GOT3 (cell line): ENCODE measurements at regions not wholly inside any gene's neighbourhood (a gene's known extent, or its start where the extent isn't known, plus 50 kb on each side); places are given as distances from the start of the nearest gene placed in this dataset.
"Not testable (repeated sequence)": the region's sequence is repeated elsewhere in the genome, so short reads cannot be mapped to it uniquely, and the experiment has no call there.

Experiments
- DNase-seq: peaks from one replicate; lab custom pipeline; 2025; ENCODE audit warnings: mixed read lengths; lab: John Stamatoyannopoulos, UW

DNA sequence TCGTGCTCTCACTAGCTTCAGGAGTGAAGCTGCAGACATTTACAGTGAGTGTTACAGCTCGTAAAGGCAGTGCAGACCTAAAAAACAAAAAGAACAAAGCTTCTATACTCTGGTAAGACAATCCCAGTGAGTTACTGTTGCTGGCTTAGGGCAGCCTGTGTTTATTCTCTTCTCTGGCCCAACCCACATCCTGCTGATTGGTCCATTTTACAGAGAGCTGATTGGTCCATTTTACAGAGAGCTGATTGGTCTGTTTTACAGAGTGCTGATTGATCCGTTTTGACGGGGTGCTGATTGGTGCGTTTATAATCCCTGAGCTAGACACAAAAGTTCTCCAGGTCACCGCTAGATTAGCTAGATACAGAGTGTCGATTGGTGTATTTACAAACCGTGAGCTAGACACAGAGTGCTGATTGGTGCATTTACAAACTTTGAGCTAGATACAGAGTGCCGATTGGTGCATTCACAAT, 158.0 kb downstream of the KLRB1 start:
- not testable (repeated sequence) for DNase-seq

- DNase-seq = no peak
Measured at GRCh38 chr12:9449181-9449580, 158.5 kb downstream of the KLRB1 start.

DNA sequence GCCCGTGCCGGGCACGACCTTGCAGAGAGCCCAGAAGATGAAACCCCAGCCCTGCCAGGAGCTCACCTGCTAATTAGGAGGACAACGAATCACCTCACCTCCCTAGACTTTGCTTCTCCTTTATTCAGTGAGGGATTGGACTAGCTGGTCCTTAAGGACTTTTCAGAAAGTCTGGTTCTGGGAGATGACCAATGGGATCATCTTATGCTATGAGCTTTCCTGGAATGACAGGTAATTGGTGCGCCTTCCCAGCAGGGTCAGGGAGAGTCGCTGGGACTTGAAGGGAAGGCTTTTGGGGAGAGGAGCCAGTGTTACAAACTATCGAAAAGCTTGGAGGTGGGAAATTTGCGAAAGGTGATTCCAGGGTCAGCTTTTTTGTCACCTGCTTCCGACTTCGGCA, 159.1 kb downstream of the KLRB1 start:
- DNase-seq = not testable (repeated sequence)

DNA sequence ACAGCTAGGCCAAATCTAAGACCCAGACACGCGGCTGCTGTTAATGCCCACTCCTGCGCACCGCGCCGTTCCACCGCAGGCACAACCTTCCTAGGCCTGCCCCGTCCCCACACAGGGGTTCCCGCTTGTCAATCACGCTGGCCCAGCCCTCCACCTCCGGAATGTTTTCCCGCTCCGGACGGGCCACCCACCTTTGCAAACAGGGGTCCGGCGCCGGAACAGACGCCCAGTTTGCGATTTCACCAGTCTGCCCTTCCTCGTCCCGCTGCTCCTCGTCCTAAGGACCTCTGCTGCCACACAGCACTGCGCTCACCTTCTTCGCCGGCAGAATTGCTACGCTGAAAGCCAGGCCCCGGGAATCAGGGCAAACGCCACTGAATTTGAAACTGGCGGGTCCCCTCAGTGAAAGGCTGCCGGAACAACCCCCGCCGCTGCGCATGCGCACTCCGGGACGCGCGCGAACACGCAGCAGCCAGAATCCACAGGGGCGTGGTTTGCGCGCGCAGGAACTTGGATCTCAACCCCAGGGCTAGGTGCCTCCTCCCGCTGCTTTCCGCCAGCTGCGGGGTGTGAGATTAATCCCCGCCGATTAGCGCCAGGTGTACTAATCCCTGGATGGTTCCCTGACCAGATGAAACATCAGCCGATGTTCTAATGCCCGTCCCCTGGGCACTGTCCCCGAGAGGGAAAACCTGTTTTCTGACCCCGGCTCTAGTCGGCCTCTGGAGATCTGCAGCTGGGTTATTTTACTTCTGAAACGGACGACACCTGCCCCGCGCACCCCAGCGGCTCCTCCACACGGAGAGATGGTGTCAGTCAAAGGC, 159.7 kb downstream of the KLRB1 start:
- peak; percentile 75 for DNase-seq

DNA sequence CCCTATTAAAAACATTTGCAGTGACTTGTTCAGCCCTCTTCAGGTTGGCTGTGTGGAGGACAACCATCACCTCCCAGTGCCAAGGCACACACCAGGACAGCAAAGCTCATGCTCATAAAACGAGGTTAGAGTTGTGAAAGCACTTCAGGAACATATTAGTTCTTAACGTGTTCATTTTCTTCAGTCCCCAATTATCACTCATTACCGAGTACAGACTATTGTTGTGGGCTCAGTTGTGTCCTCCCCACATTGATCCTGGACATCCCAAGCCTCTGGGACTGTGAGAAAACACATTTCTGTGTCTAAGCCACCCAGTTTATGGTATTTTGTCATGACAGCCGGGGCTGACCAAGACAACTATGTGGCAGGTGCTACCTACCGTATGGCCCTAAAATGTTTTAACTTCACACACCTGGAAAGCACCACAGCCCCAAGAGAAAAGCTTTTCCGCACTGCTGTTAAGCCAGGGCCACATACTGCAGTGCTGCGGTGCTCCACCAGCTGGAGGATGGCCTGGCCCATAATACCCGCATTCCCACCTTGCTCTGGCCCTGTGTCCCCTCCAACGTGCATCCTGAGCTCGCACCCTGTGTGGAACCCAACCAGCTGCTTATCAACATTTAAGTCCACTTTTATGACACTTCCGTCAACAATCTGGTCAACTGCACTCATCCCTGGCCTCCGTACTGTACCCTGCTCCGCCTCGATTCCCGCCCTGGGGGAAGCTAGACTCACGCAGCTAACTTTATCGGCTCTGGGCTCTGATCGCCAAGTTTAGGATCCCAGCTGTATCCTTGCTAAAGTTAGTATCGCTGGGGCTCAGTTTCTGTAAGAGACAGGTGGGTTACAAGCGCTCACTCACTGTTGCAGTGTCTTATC, 160.6 kb downstream of the KLRB1 start:
- DNase-seq = not testable (repeated sequence)

DNA sequence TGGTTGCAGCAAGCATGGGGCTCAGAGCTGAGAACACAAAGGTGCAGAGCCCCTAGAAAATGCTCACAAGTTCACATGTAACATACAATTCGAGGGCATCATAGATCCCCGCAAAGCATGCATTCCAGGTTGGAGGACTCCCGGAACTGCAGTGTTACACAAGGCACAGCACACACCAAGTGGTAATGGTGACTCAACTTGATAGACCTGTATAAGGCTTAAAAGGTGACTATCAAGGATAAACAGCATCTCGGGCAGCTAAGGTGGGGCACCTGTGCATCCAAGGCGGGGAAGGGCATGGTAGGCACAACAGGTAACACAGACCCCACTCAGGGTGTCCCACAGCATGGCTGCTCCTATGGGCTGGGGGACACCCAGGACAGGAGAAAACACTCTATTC, 167.3 kb downstream of the KLRB1 start:
- not testable (repeated sequence) for DNase-seq

DNA sequence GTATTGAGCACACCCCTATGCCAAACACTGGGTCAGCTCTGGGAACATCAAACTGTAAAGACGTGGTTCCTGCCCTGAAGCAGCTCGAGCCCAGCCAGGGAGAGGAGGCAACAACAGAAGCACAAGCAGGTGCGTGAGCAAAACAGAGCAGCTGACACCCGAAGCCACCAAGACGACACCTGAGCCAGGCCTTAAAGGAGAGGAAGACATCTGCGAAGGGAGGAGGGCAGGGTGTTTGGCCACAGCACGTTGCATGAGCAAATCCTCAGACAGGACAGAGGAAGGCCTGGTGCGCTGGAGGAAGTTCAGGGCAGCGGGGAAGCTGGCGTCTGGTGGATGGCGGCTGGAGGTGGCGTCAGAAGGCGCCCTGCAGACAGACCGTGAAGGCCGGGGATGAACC, 172.0 kb downstream of the KLRB1 start:
- not testable (repeated sequence) for DNase-seq

GRCh38 chr12:9430385-9430784, 177.3 kb downstream of the KLRB1 start:
- not testable (repeated sequence) for DNase-seq

GRCh38 chr12:9428856-9429255, 178.9 kb downstream of the KLRB1 start:
- DNase-seq = not testable (repeated sequence)

DNA sequence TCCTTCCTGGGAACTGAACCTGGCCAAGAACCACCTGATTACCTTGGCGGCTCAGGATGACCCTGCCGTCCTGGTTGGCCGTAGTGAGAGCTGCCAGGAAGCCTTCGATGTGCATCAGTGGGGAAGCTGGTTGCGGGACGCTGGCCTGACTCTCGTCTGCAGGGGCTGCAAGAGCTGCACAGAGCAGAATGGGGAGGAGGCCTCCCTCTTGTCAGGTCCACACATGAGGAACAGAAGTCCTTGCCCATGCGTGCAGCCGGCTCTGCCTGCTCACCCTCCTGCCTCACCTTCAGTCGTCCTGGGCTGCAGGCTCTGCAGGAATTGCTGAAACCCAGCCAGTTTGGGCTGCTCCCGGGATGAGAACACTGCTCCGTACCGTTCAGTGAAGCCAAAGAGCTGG, 182.3 kb downstream of the KLRB1 start:
- DNase-seq = not testable (repeated sequence)

DNA sequence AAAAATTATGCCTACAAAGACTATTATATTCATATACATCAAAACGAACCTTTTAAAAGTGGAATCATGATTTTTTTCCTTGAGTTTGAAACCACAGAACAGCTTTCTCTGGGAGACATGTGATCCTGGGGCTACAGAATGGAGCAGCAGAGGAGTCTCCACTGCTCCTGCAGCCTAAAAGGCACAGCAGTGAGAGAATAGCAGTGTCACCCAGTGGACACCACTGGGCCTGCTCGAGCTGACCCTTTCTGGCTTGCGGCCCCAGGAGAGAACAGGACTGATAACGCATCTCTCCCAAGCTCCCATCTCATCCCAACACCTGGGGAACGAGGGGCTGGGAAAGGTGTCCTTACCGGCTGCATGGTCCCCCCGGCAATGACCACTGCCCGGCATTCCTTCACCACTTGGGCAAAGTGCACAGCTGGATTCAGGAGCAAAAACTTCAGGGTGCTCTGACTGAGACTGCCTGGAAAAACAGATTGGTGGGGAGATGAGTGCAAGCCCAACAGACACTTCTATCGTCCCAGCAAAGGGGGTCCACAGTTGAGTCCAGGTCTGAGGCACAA, 183.5 kb downstream of the KLRB1 start:
- DNase-seq = not testable (repeated sequence)

DNA sequence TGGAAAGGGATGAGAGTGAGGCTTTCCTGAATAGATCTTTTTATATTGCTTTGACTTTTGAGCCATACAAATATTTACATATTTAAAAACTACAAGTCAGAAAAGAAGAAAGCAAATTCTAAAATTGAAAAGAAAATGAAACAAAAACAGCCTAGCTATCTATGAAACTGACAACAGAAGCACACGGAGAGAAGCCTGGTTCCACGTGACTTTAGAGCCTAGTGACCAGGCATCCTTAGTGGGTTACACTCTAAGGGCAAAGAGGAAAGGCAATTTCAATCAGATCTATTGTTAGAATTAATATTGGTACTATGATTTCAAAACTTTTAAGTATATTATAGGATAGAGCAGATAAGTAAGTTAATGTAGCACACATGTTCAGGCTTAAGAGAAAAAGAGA, 185.0 kb downstream of the KLRB1 start:
- DNase-seq = not testable (repeated sequence)

- DNase-seq = not testable (repeated sequence)
Measured at GRCh38 chr12:9421520-9422086, 186.1 kb downstream of the KLRB1 start.

DNA sequence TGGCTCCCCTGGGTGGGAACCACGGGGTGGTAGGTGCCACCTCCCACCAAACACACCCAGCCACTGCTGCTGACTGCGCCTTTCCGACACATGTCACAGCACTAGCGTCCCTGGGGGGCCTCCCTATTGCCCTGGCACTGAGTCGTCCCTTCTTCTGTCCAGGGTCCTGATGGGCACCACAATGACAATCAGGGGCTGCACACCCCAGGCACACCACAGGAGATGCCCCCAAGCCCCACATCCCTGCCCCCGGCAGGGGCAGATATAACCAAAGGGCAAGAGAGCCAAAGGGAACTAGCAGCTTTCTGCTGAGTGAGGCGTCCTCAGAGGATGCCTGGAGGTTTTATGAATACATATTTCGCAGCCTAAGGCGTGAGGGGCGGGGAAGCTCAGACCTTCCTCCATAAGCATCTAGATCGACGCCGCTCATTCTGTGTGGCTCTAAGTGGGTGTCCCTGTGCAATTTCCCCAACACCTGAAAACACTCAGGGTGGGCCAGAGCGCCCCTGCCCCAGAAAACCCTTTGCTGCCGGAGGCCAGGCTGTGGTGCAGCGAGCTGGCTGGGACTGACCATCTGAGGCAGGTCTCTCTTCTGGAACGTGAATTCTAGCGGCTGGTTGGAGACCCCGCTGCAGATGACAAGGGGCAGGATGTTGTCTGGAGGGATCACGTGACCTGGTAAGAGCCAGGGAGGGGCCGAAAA, 186.7 kb downstream of the KLRB1 start:
- DNase-seq = not testable (repeated sequence)

DNA sequence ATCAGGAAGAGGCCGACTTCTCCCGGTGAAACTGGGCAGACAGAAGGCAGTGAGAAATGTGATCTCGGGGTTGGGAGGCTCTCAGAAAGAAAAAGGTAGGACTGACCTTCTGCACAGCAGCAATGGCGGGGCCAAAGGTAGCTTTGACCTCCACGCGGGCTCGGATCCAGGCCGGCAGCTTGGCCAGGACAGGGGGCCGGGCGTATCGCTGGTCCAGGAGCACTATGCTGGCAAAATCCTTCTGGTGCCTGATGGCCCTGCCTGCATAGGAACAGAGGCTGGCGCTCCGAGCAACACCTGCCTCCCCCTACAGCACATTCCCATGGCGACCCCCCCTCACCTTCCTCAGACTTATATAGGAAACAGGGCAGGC, 189.1 kb downstream of the KLRB1 start:
- DNase-seq = not testable (repeated sequence)

GRCh38 chr12:9417947-9418668, 189.6 kb downstream of the KLRB1 start:
- not testable (repeated sequence) for DNase-seq

DNA sequence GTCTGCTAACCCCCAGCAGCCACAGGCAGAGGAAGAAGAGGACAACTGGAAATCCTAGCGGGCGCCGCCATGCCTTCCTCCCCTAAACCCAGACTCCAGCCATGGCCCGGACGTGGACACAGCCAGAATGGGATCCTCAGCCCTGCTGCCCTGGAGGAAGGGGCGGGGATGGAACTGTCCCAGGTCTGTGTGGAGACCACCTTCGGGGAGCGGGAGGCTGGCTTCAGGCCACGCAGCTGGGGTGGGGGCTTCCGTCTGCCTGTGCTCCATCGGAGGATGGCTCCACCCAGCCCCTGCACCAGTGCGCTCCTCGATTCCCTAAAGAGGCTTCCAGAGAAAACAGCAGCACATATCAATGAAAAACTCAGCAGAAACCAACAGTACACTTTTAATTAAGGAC, 190.4 kb downstream of the KLRB1 start:
- not testable (repeated sequence) for DNase-seq

GRCh38 chr12:9416346-9416745, 191.4 kb downstream of the KLRB1 start:
- not testable (repeated sequence) for DNase-seq

DNA sequence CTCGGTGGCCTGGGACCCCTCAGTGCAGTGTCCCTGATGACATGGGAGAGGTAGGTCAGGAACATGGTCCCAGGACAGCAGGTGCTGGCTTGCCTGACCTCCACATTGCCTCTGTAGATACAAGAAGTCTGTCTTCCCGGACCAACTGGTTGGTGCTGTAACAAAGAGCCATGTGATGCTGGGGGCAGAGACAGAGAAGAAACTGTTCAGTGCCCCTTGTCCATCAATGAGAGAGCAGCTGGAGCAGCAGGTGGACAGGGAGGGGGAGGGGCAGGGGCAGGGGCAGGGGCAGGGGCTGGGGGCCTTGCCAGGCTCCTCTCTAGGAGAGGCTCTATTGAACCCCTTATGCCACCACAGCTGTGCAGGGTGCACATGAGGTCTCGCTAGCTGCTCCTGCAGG, 191.8 kb downstream of the KLRB1 start:
- not testable (repeated sequence) for DNase-seq

DNA sequence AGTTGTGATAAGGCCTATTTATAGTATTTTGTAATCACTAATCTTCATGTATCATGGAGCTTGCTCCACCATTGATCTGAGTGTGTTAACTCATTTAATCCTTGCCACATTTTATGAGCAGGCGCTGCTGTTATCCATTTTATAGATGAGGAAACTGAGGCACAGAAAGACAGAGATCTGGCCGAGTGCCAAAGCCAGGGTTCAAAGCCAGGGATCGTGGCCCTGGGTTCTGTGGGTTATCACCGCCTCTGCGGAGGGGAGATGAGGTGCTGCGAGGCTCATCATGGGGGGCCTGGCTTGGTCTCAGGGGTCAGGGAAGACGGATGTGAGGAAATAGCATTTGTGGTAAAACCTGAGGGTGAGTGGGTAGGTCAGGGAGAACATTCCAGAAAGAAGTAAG, 193.9 kb downstream of the KLRB1 start:
- not testable (repeated sequence) for DNase-seq

GRCh38 chr12:9412459-9412858, 195.3 kb downstream of the KLRB1 start:
- not testable (repeated sequence) for DNase-seq
